H1 (cell line): ENCODE measurements at regions not wholly inside any gene's neighbourhood (a gene's known extent, or its start where the extent isn't known, plus 50 kb on each side); places are given as distances from the start of the nearest gene placed in this dataset.
"Not testable (repeated sequence)": the region's sequence is repeated elsewhere in the genome, so short reads cannot be mapped to it uniquely, and the experiment has no call there.

Experiments
- CTCF ChIA-PET: fragments of 300-600 bp; sonication (Branson Sonifier 250); formaldehyde crosslinking; loops from one replicate; lab custom pipeline; 2021; ENCODE audit not compliant: partially characterized antibody; lab: Charles Lee
- POLR2A ChIA-PET: fragments of 300-600 bp; sonication (Branson Sonifier 250); formaldehyde crosslinking; loops from one replicate; lab custom pipeline; 2021; ENCODE audit warnings: inconsistent platforms; ENCODE audit not compliant: partially characterized antibody; lab: Charles Lee
- DNase-seq, 2 experiments: peaks; one replicate each; pipeline versions ENCODE4 v3.0.0 to v3.0.0-alpha.2; 2010 to 2022; ENCODE audit warnings: low spot score in 2 of 2, low read depth in 1 of 2, mixed read lengths in 1 of 2
- FAIRE-seq: peaks from 2 replicates; lab custom pipeline; 2011; peaks lifted over from hg19 to GRCh38; lab: Jason Lieb, UNC
- H2AFZ ChIP-seq: 2 replicates; pipeline ENCODE4 v1.8.1; 2012; ENCODE audit warnings: low read length, inconsistent platforms
- H2AK5ac ChIP-seq: 2 replicates; pipeline ENCODE4 v1.6.1; 2013; ENCODE audit warnings: low read depth, low read length
- H2BK120ac ChIP-seq: replicated peaks from 2 replicates; pipeline ENCODE3; 2013; ENCODE audit warnings: low read depth, low read length, inconsistent platforms
- H2BK12ac ChIP-seq: 2 replicates; pipeline ENCODE4 v1.6.1; 2013; ENCODE audit warnings: low read depth, low read length
- H2BK15ac ChIP-seq: 2 replicates; pipeline ENCODE4 v1.6.1; 2013; ENCODE audit warnings: low read length
- H2BK20ac ChIP-seq: 2 replicates; pipeline ENCODE4 v1.6.1; 2013; ENCODE audit warnings: low read length
- H2BK5ac ChIP-seq: 2 replicates; pipeline ENCODE4 v1.6.1; 2013; ENCODE audit warnings: low read depth, low read length
- H3K14ac ChIP-seq: 2 replicates; pipeline ENCODE4 v1.6.1; 2013; ENCODE audit warnings: inconsistent platforms; ENCODE audit not compliant: insufficient read length
- H3K18ac ChIP-seq: 2 replicates; pipeline ENCODE4 v1.6.1; 2013; ENCODE audit warnings: low read length; ENCODE audit errors: extremely low read depth
- H3K23ac ChIP-seq: 2 replicates; pipeline ENCODE4 v1.6.1; 2013; ENCODE audit warnings: inconsistent platforms; ENCODE audit not compliant: insufficient read length
- H3K23me2 ChIP-seq: 2 replicates; pipeline ENCODE4 v1.6.1; 2013; ENCODE audit warnings: low read depth, low read length
- H3K27ac ChIP-seq: 2 replicates; pipeline ENCODE4 v1.6.1; 2011; ENCODE audit warnings: low read depth, low read length, inconsistent platforms
- H3K27me3 ChIP-seq, 4 experiments: replicated peaks in 1 of 4; 1 replicate in 1 of 4; 2 replicates in 3 of 4; pipeline versions ENCODE4 v1.6.1 to v1.8.1; 2011 to 2013; ENCODE audit warnings: low read length in 3 of 4, mild to moderate bottlenecking in 3 of 4, inconsistent platforms in 2 of 4, mixed read lengths in 2 of 4, moderate library complexity in 1 of 4; ENCODE audit not compliant: control insufficient read depth in 3 of 4, insufficient read depth in 3 of 4; ENCODE audit errors: extremely low read depth in 1 of 4
- H3K36me3 ChIP-seq, 4 experiments: 2 replicates each; pipeline versions ENCODE4 v1.6.1 to v1.8.1; 2011 to 2013; ENCODE audit warnings: mild to moderate bottlenecking in 4 of 4, low read length in 3 of 4, moderate library complexity in 2 of 4, control low read depth in 1 of 4, inconsistent platforms in 1 of 4; ENCODE audit not compliant: insufficient read depth in 4 of 4, control insufficient read depth in 2 of 4
- H3K4ac ChIP-seq: replicated peaks from 2 replicates; pipeline ENCODE3; 2013; ENCODE audit warnings: low read length, low read depth, mixed read lengths, inconsistent platforms; ENCODE audit not compliant: insufficient read length
- H3K4me1 ChIP-seq, 4 experiments: replicated peaks in 1 of 4; 1 replicate in 1 of 4; 2 replicates in 3 of 4; pipeline versions ENCODE4 v1.6.1 to v1.8.1; 2011 to 2013; ENCODE audit warnings: low read length in 3 of 4, inconsistent platforms in 2 of 4, mixed read lengths in 1 of 4; ENCODE audit not compliant: insufficient read depth in 4 of 4, control insufficient read depth in 3 of 4
- H3K4me2 ChIP-seq, 2 experiments: 2 replicates each; pipeline versions ENCODE4 v1.6.1 to v1.8.1; 2011 to 2013; ENCODE audit warnings: low read depth in 2 of 2, low read length in 2 of 2, control low read depth in 1 of 2, inconsistent platforms in 1 of 2, mild to moderate bottlenecking in 1 of 2; ENCODE audit not compliant: insufficient read depth in 1 of 2
- H3K4me3 ChIP-seq, 4 experiments: fragments of 200-600, 300-600 bp in 1 of 4; sonication (generic), shearing (Covaris generic), sonication (Bioruptor Twin) in 1 of 4; 2 replicates each; pipeline versions ENCODE4 v1.5.1 to v1.8.1; 2011 to 2016; ENCODE audit warnings: low read length in 4 of 4, low read depth in 3 of 4, control low read depth in 2 of 4, inconsistent platforms in 2 of 4, mild to moderate bottlenecking in 2 of 4, mixed read lengths in 1 of 4, moderate library complexity in 1 of 4; ENCODE audit not compliant: insufficient read depth in 2 of 4; ENCODE audit errors: extremely low read depth in 1 of 4
- H3K56ac ChIP-seq: replicated peaks from 2 replicates; pipeline ENCODE3; 2013; ENCODE audit warnings: low read depth, mild to moderate bottlenecking, mixed read lengths, low read length, inconsistent platforms; ENCODE audit not compliant: insufficient read length
- H3K79me1 ChIP-seq: 2 replicates; pipeline ENCODE4 v1.6.1; 2013; ENCODE audit warnings: low read depth, low read length, control low read depth
- H3K79me2 ChIP-seq, 2 experiments: 2 replicates each; pipeline versions ENCODE4 v1.6.1 to v1.8.1; 2012 to 2013; ENCODE audit warnings: low read length in 2 of 2, mild to moderate bottlenecking in 2 of 2, inconsistent platforms in 1 of 2; ENCODE audit not compliant: insufficient read depth in 2 of 2, control insufficient read depth in 1 of 2
- H3K9ac ChIP-seq, 4 experiments: replicated peaks in 1 of 4; 1 replicate in 1 of 4; 2 replicates in 3 of 4; pipeline versions ENCODE4 v1.6.1 to v1.8.1; 2011 to 2013; ENCODE audit warnings: low read depth in 3 of 4, low read length in 3 of 4, control low read depth in 2 of 4, mild to moderate bottlenecking in 2 of 4, moderate library complexity in 2 of 4, inconsistent platforms in 1 of 4; ENCODE audit errors: extremely low read depth in 1 of 4
- H3K9me3 ChIP-seq, 2 experiments: 2 replicates each; pipeline versions ENCODE4 v1.6.1 to v1.8.1; 2012 to 2013; ENCODE audit warnings: mild to moderate bottlenecking in 2 of 2, moderate library complexity in 2 of 2, control low read depth in 1 of 2, inconsistent platforms in 1 of 2, low read depth in 1 of 2, low read length in 1 of 2, mixed read lengths in 1 of 2; ENCODE audit not compliant: insufficient read depth in 2 of 2
- H4K20me1 ChIP-seq, 2 experiments: replicated peaks in 1 of 2; 2 replicates each; pipeline versions ENCODE3 to v1.8.1; 2011 to 2013; ENCODE audit warnings: inconsistent platforms in 2 of 2, low read length in 2 of 2, mild to moderate bottlenecking in 1 of 2; ENCODE audit not compliant: insufficient read depth in 2 of 2, control insufficient read depth in 1 of 2
- H4K5ac ChIP-seq: 2 replicates; pipeline ENCODE4 v1.6.1; 2013; ENCODE audit warnings: low read length, low read depth, mixed read lengths, inconsistent platforms; ENCODE audit not compliant: insufficient read length
- H4K8ac ChIP-seq: 2 replicates; pipeline ENCODE4 v1.8.0; 2013; ENCODE audit warnings: mild to moderate bottlenecking, moderate library complexity, low read length, inconsistent platforms; ENCODE audit not compliant: insufficient read depth; ENCODE audit errors: extremely low read depth
- H4K91ac ChIP-seq: replicated peaks from 2 replicates; pipeline ENCODE3; 2013; ENCODE audit warnings: low read length, mixed read lengths, inconsistent platforms; ENCODE audit not compliant: insufficient read length
- WGBS, 2 experiments: shearing (Covaris generic) in 1 of 2; methylation state at CpG; one replicate each; pipeline versions ENCODE4 v1.1.6 to v1.1.7; 2013 to 2015; ENCODE audit warnings: low lambda C conversion rate in 2 of 2, mixed read lengths in 2 of 2, inconsistent platforms in 1 of 2, low coverage in 1 of 2, missing lambda C conversion rate in 1 of 2; ENCODE audit not compliant: insufficient replicate concordance in 2 of 2, insufficient coverage in 1 of 2, insufficient read length in 1 of 2; ENCODE audit errors: extremely low coverage in 1 of 2, missing lambda C conversion rate in 1 of 2; 5-methylcytosine and 5-hydroxymethylcytosine counted together

DNA sequence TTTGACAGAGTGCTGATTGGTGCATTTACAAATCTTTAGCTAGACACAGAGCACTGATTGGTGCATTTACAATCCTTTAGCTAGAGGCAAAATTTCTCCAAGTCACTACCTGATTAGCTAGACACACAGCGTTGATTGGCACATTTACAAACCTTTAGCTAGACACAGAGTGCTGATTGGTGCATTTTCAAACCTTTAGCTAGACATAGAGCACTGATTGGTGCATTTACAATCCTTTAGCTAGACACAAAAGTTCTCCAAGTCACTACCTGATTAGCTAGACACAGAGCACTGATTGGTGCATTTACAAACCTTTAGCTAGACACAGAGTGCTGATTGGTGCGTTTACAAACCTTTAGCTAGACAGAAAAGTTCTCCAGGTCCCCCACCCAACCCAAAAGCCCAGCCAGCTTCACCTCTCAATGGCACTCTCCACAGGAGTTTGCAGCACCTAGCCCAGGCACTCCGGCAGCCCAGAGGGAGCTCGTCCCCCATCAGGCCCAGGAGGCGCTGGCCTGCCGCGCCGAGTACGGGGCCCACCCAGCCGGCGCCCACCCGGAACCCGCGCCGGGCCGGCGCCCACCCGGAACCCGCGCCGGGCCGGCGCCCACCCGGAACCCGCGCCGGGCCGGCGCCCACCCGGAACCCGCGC is 241.8 kb downstream of the ASXL3 start:
- H3K9ac ChIP-seq, H2BK5ac ChIP-seq, H3K14ac ChIP-seq, H3K27me3 ChIP-seq, H2BK20ac ChIP-seq, H3K27ac ChIP-seq, H3K4me2 ChIP-seq, H3K4ac ChIP-seq, H3K36me3 ChIP-seq, H4K20me1 ChIP-seq, H3K18ac ChIP-seq, H2AFZ ChIP-seq, H2BK15ac ChIP-seq, H3K79me1 ChIP-seq, H3K4me1 ChIP-seq, H2BK120ac ChIP-seq, H2BK12ac ChIP-seq, H3K4me3 ChIP-seq, H2AK5ac ChIP-seq, DNase-seq, H4K5ac ChIP-seq, H4K8ac ChIP-seq, POLR2A ChIA-PET, H3K23me2 ChIP-seq, FAIRE-seq, H3K79me2 ChIP-seq, H3K56ac ChIP-seq, H3K23ac ChIP-seq, H4K91ac ChIP-seq: not testable (repeated sequence)
- peaks cover 0 to 14% of the 10 kb centered on the region in 2 experiments; a peak in 2 of 4 replicates for H3K9me3 ChIP-seq
- 97% methylated on average over 2 of the region's 32 CpGs; no CpG with 5 or more reads in 1 of the 2 experiments for WGBS, 2 experiments
- CTCF ChIA-PET: interaction anchor here (1.8 kb wide), 1 partner anchor 13 kb away, joined by 4 read pairs; no protein-coding TSS in a partner anchor
